ENCODE measurements at regions not wholly inside any gene's neighbourhood (a gene's known extent, or its start where the extent isn't known, plus 50 kb on each side); places are given as distances from the start of the nearest gene placed in this dataset.
"Not testable (repeated sequence)": the region's sequence is repeated elsewhere in the genome, so short reads cannot be mapped to it uniquely, and the experiment has no call there.

GRCh38 chr10:9848981-9849380 is 1168.7 kb upstream of the CELF2 start:
- no peak for DNase-seq

DNA sequence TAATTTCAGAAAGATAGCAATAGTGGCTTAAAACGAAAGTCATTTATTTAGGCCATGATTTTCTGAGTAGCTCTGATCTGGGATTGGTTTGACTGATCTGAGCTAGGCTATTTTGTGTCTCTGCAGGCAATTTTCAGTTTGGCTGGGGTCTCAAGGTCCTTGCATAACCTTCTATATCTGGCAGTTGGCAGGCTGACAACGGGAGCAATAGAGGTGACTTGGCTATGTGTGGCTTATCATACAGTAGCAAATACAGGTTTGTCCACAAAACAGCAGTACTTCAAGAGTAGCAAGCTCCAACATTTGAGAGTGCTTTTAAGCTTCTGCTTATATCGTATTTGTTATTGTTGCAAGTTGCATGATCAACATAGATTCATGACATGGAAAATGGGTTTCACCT is 1167.3 kb upstream of the CELF2 start:
- no peak for DNase-seq

- no peak for DNase-seq
These were observed 1165.9 kb upstream of the CELF2 start for GRCh38 chr10:9851808-9852207.

GRCh38 chr10:9853405-9854355 is 1164.0 kb upstream of the CELF2 start:
- no peak for DNase-seq

DNA sequence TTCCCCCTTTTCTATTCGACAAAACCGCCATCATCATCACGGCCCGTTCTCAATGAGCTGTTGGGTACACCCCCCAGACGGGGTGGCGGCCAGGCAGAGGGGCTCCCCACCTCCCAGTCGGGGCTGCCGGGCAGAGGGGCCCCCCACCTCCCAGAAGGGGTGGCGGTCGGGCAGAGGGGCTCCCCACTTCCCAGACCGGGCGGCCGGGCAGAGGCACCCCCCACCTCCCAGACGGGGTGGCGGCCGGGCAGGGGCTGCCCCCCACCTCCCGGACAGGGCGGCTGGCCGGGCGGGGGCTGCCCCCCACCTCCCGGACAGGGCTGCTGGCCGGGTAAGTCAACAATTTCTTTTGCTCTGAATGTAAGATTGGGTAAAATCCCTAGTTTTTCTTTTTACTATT is 1162.2 kb upstream of the CELF2 start:
- DNase-seq, result not testable (repeated sequence)

GRCh38 chr10:9858816-9859215 is 1158.9 kb upstream of the CELF2 start:
- no peak for DNase-seq

GRCh38 chr10:9860045-9860444 is 1157.6 kb upstream of the CELF2 start:
- DNase-seq, result no peak

GRCh38 chr10:9863559-9864121 is 1154.0 kb upstream of the CELF2 start:
- DNase-seq, result no peak

GRCh38 chr10:9868499-9868898 is 1149.2 kb upstream of the CELF2 start:
- DNase-seq, result no peak

DNA sequence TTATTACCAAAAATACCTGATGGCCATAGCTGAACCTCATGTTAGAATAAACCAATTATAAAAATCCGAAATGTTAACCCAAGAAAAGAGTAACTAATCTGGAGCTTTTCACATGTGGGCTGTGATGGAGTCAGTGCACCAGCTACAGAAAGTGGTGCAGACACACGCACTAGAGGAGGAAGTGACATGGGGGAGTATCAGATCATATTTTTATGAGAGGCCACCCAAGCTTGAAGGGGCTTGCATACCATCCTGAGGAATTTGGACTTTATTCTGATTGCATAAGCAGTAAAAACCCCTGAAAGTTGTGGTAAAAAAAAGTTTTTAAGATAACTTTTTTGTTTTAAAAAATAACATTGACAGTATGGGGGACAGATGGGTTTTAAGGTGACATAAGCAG is 1148.5 kb upstream of the CELF2 start:
- no peak for DNase-seq

DNA sequence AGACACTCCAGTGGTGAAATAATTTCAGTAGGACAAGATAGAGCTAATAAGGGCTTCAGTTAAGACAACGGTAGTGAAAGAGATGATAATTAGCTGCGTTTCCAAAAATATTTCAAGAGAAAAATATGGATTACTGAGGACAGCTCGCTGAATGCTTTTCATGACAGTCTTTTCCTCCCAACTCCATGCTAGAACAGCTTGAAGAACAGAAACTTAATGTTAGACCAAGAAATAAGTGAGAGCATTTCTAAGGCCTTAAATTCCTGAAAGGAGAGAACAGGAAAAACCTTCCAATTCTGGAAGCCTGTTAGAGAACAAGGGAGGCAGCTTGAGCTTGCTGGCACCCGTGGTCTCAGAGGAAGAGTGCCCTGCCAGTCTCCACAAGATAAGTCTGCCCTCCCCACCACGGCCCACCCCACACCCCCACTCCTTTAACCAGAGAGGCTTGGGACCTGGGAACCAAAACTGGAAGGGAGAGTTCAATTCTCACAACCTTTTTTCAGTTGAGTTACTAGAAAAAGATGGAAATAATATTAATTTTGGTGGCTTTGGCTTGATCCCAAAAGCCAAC is 1148.0 kb upstream of the CELF2 start:
- no peak for DNase-seq

DNA sequence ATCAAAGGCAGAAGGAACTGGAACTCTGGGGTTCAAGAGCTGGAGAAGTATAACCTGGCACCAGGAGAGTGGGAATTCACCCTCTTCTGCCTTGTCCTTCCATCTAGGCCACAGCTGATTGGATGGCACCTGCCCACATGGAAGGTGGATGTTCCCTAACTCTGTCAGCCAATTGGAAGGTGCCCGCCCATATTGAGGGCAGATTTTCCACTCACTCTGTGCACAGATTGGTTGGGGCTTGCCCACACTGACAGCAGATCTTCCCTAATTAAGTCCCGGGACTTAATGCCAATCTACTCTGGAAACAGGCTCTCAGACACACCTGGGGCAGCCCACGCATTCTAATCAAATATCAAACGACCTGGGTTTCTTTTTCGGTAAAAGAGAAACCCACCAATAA is 1142.3 kb upstream of the CELF2 start:
- no peak for DNase-seq

GRCh38 chr10:9877978-9878377 is 1139.7 kb upstream of the CELF2 start:
- DNase-seq, result no peak

DNA sequence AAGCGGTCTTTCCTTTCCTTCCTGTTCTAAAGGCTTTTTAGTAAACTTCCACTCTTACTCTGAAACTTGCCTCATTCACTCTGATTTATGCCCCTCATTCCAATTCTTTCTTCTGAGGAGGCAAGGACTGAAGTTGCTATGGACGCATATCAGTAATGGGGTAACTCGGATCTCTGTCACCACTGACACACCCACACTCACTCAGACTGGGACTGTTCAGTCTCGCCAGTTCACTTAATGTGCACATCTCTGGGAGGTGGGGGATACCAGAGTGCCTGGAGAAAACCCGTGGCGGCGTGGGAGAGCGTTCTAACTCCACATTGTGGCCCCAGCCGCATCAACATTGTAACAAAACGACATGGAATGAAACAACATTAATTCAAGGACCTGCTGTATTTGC is 1139.3 kb upstream of the CELF2 start:
- no peak for DNase-seq

GRCh38 chr10:9885761-9886160 is 1131.9 kb upstream of the CELF2 start:
- no peak for DNase-seq

GRCh38 chr10:9886772-9887171 is 1130.9 kb upstream of the CELF2 start:
- no peak for DNase-seq

GRCh38 chr10:9895453-9895852 is 1122.2 kb upstream of the CELF2 start:
- no peak for DNase-seq

- no peak for DNase-seq
These were observed 1121.7 kb upstream of the CELF2 start for GRCh38 chr10:9895981-9896380.

GRCh38 chr10:9898633-9899395 is 1118.9 kb upstream of the CELF2 start:
- DNase-seq, result no peak

GRCh38 chr10:9900751-9901150 is 1116.9 kb upstream of the CELF2 start:
- DNase-seq, result no peak

DNA sequence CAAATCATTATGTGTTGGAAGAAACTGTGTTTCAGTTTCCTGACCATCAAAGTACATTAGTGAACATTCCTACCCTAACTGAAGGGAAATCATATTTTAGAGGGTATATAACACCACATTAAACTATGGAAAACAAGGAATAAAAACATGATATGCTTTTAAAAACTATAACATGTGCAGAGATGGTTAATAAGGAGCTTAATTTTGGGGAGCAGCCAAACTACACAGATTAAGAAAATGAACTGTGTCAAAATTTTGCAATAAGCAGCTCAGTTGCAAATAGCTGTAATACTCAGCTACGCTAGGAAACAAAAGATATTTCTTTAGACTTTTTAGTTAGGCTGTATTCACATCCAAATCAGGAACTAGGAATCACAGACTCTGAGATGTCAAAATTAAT is 1115.7 kb upstream of the CELF2 start:
- no peak for DNase-seq

DNA sequence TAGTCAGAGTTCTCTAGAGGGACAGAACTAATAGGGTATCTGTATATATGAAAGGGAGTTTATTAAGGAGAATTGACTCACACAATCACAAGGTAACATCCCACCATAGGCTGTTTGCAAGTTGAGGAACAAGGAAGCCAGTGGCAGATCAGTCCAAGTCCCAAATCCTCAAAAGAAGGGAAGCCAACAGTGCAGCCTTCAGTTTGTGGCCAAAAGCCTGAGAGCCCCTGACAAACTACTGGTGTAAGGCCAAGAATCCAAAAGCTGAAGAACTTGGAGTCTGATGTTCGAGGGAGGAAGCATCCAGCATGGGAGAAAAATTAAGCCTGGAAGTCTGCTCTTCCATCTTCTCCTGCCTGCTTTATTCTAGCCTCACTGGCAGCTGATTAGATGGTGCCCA is 1107.2 kb upstream of the CELF2 start:
- no peak for DNase-seq

- DNase-seq, result no peak
These were observed 1106.2 kb upstream of the CELF2 start for GRCh38 chr10:9911488-9911887.
